Stimulated activated CD4-positive, alpha-beta T cell treated with anti-CD3 and anti-CD28 coated beads, Interleukin-1b, Interleukin-23, amount 100 ng/mL, for 4 hours (primary cell): ENCODE measurements at regions not wholly inside any gene's neighbourhood (a gene's known extent, or its start where the extent isn't known, plus 50 kb on each side); places are given as distances from the start of the nearest gene placed in this dataset.
"Not testable (repeated sequence)": the region's sequence is repeated elsewhere in the genome, so short reads cannot be mapped to it uniquely, and the experiment has no call there.

Experiments
- DNase-seq, 2 donors: peaks; one replicate each; pipeline ENCODE4 v3.0.0-alpha.2; 2020; ENCODE audit warnings: low read depth in 2 of 2

DNA sequence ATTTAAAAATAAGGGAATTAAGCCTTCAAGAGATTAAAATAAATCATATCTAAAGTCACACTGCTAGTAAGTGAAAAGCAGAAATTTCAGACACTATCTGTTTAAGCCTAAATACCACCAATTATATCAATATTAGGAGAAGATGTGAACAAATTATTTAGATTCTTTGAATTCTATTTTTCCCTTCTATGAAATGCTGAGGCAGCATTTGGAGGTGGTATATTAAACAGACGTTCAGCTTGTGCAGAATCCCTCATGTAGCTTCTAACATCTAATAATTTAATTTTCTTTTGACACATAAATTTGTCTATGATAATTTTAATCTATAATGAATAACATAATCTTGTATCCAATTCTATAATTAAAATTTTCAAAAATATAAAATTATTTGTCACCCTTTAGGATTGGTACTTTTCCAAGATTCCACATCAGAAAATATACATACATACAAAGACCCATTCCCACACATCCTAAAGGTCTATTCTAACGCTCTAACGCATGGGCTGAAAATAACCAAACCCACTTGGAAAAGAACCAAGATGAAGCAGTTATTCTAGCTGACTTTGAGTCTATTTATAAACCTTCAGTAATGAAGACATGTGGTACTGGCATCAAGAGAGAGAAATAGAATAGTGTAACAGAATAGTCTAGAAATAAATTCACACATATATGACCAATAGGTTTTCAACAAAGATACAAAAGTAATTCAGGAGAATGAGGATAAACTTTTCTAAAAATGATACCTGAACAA is 751.8 kb downstream of the GALC start:
- no peak for DNase-seq

GRCh38 chr14:87240319-87240718 is 752.7 kb downstream of the GALC start:
- DNase-seq: not testable (repeated sequence)

DNA sequence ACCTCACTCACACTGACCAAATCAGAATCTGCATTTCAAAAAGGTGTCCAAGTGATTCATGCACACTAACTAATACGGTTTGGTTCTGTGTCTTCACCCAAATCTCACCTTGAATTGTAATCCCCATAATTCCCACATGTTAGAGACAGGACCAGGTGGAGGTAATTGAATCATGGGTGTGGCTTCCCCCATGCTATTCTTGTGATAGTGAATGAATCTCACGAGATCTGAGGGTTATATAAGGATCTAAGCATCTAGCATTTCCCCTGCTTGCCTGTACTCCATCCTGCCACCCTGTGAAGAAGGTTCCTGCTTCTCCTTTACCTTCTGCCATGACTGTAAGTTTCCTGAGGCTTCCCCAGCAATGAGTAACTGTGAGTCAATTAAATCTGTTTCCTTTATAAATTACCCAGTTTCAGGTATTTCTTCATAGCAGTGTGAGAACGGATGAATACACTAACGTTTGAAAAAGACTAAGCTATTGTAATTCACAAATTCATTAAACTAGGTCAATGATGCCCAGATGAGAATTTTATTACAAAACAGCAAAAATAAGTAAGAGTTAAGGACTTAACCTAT is 759.1 kb downstream of the GALC start:
- DNase-seq: no peak

GRCh38 chr14:87233266-87233665 is 759.7 kb downstream of the GALC start:
- DNase-seq: no peak

DNA sequence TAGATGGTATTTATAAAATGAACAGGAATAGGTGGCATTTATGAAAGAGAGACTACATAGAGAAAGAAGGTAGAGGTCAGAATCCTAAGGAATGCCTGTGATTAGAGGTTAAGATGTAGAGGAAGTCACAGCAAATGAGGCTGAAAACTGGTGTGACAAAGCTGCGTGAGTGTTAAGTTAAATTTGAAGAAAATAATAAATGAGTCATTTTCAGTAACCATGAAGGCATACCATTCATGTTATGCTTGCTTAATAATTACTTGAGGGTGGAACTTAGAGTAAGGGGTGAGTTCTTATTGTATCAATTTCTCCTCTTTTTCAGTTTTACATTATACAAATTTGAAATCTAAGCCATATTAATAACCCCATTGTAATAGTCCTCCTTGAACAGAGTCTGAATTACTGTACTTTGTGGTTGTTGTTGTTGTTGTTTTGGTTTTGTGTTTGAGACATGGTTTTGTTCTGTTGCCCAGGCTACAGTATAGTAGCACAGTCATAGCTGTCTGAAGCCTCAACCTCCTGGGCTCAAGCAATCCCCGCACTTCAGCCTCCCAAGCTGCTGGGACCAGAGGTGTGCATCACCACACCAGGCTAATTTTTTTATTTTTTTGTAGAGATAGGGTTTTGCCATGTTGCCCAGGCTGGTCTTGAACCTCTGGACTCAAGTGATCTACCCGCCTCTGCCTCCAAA is 761.5 kb downstream of the GALC start:
- no peak for DNase-seq

GRCh38 chr14:87230726-87231125 is 762.3 kb downstream of the GALC start:
- DNase-seq: no peak

DNA sequence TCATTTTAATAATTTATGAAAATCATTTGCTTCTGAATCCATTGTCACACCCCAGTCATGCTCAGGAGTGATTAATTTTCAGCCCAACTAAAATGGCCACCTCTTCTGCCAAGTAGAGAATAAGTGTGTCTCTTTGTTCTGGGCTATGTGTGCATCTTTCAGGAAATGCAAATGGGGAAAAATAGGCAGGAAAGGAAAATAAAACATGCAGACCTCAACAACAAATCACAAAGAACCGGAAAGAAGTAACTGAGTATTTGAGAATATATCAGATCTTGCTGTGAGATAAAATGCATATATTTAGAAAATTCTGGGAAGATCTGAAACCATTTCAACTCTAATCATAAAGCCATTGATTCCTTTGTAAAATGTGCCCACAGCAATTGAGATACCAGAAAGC is 763.9 kb downstream of the GALC start:
- DNase-seq: no peak

- no peak for DNase-seq
Observed at GRCh38 chr14:87217023-87217422, 776.0 kb downstream of the GALC start.

DNA sequence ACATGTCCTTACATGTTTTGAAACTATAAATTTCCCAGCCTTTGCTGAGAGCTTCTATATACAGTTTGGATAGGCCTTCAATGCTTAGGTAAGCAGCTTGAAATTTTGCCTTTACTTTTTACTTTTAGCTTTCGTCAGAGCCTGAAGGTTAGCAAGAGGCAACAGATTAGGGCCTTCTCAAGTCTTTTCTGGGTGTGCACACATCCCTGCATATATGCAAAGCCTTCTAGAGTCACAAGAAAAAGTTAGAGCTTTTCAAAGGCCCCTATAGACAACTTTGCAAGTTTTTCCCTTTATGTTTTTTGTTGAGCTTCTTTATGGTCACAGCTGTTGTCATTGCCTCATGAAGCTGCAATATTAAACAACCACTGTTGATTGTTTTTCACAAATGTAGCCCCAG is 778.4 kb downstream of the GALC start:
- no peak for DNase-seq

DNA sequence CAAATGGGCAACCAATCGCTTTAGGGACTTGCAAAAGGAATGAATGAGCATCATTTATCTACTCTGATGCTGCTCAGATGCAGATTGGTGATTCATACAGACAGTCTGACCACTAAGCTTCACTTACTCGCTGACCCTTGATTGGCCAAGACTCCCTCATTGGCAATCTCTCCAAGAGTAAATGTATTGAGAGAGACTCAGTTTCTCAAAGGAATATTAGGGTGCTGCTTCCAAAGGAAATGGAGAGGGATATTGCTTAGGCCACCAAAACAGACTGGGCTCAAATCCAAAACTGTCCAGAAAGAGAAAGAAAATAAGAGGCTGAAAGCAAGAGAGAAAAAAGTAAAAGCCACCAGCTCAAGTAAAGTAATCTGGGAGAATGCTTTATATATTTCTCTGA is 785.2 kb downstream of the GALC start:
- no peak for DNase-seq

DNA sequence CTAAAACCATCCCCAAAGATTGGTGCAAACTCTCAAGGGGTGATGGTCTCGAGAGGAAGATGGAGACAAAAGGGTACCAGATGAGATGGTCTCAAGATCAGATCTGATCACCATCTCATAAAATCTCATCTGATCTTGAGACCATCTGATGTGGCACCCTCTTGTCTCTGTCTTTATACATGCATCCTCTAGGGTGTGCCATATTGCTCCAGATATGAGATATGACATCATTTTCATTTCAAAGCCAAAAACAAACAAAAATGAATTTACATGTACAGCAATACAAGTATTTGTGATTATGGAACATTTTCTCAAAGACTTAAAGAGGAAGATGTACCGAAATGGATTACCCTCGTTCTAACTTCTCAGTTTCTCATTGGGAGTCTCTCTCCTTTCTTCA is 787.2 kb downstream of the GALC start:
- no peak for DNase-seq

DNA sequence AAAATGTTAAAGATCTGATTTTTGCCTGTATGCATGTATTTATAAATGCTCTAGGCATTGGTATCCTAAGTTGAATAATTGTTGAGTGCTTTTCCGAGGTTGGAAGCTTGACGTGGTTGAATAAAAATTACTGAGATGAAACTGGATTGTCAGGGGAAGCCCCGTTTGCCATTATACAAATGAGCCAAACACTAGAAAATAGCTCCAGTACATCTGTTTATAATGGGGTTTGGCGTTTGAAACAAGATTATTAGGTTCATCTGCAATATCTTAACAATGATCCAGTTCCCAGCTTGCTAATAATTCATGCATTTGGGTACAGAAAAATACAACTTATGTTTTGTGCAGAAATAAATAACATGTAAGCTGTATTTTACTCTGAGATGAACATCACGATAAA is 789.6 kb downstream of the GALC start:
- DNase-seq: no peak

DNA sequence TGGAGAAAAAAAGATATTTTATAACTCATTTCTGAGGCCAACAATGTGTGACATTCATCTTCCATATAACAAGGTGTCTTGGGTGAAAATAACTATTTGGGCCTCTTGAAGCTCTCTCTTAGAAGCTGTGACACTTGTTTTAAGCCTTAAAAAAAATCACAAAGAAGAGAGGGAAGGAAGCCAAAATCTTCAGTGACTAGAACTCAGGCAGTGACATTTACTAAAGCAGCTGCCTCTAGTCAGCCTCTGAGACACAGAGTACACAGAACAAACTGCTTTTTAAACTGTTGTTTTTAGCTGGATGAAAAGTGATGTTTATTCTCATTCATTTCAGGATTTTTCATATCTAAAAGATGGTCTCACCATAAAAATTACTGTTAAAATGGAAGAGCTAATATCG is 793.6 kb downstream of the GALC start:
- DNase-seq: no peak

- DNase-seq: no peak
Observed at GRCh38 chr14:87196436-87196835, 796.5 kb downstream of the GALC start.

DNA sequence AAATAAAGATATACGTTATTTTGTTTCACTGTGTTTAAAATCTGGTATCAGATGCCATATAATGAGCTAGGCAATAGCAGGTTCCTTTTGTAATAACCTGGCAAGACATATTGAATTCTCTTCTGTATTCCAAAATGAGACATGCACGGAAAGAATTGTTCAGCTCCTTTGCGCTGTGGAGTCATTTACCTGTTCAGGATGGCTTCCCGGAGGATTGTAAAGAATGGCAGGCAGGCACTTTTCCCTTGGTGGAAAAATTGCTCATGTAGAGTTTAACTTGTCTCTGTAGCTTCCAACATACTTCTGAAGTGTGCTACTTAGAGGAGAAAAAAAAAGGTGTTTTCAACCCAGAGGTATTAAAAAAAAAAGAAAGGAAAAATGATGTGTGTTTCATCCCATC is 805.2 kb downstream of the GALC start:
- no peak for DNase-seq

- no peak for DNase-seq
Observed at GRCh38 chr14:87186737-87187136, 806.2 kb downstream of the GALC start.

- DNase-seq: no peak
Observed at GRCh38 chr14:87185961-87186560, 806.9 kb downstream of the GALC start.

DNA sequence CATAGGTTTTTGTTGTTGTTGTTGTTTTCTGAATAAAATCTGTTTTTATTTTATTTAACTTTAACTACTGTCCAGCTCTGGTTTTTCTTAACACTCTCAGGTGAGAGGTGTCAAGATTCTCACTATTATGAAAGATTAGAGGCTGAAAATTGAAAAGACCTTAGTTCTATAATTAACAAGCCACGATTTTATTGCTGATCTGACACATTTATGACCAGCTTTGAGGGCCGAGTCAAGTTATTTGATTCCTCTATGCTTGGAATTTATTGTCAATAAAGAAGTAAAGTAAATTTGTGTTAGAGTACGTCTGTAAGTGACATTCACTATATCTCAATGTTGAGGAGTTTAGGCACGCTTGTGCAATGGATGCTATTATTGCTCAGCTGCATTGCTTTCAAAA is 808.8 kb downstream of the GALC start:
- DNase-seq: no peak

DNA sequence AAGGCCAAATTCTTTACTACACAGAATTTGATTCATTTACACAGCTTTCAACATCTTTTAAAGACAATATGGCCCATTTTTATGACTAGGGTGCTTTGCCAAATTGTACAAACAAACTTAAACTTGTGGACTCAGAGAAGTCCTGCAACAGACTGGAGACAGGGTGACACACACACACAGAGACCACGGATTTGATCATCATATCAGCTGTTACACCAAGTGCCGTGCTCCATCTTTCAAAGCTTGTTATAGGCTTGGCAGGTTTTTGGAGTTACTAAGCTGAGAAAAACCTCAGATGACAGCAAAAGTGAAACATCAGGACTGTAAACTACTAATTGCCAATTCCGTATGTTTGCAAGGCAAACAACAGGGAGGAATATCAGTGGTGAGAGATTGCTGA is 811.7 kb downstream of the GALC start:
- DNase-seq: no peak

- DNase-seq: no peak
Observed at GRCh38 chr14:87179936-87180335, 813.0 kb downstream of the GALC start.

DNA sequence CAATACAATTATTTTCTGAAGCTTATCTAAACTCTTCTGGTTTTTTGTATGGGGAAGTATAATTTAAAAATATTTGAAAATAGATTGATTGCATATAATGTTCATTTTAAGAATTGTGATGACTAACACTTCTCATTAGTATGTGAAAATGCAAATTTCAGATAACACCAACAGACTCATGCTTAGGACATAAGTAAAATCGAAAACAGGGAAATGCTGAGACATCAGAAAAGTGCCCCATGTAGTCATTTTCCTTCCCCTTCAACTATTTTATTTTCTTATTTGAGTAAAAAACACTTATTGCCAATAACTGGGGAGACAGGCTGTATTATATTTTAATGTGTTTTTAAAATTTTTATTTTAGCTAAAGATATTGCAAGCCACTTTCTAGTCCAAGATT is 814.7 kb downstream of the GALC start:
- no peak for DNase-seq

- DNase-seq: no peak
Observed at GRCh38 chr14:87175175-87175574, 817.8 kb downstream of the GALC start.

- DNase-seq: no peak
Observed at GRCh38 chr14:87171141-87171540, 821.8 kb downstream of the GALC start.
